GM23338 (cell line): ENCODE measurements at regions not wholly inside any gene's neighbourhood (a gene's known extent, or its start where the extent isn't known, plus 50 kb on each side); places are given as distances from the start of the nearest gene placed in this dataset.

Experiments used
- ATAC-seq: fragments of 200-7000 bp; cut with Tn5 transposase; 3 replicates; pipeline ENCODE4 v1.9.1; 2020
- DNase-seq: peaks from one replicate; pipeline ENCODE4 v3.0.0-alpha.2; 2015; ENCODE audit warnings: low spot score
- H2AFZ ChIP-seq: fragments of 200-600 bp; sonication (generic); 2 replicates; pipeline ENCODE4 v1.8.0; 2016; ENCODE audit warnings: antibody characterized with exemption, mild to moderate bottlenecking, moderate library complexity
- H3F3A ChIP-seq: fragments of 200-600 bp; sonication (generic); replicated peaks from 2 replicates; pipeline ENCODE4 v1.8.0; 2017; ENCODE audit warnings: antibody characterized with exemption, mixed run types, low read depth
- H3K27ac ChIP-seq: fragments of 200-600 bp; sonication (generic); 2 replicates; pipeline ENCODE4 v1.6.1; 2016; ENCODE audit warnings: low read depth
- H3K27me3 ChIP-seq: fragments of 200-600 bp; sonication (generic); 2 replicates; pipeline ENCODE4 v1.8.0; 2016; ENCODE audit warnings: mild to moderate bottlenecking, mixed run types, moderate library complexity; ENCODE audit not compliant: insufficient read depth
- H3K36me3 ChIP-seq: fragments of 200-600 bp; sonication (generic); 2 replicates; pipeline ENCODE4 v1.8.0; 2016; ENCODE audit warnings: mild to moderate bottlenecking; ENCODE audit not compliant: insufficient read depth
- H3K4me1 ChIP-seq: fragments of 200-600 bp; sonication (generic); 2 replicates; pipeline ENCODE4 v1.8.0; 2016; ENCODE audit warnings: mild to moderate bottlenecking, moderate library complexity; ENCODE audit not compliant: insufficient read depth
- H3K4me2 ChIP-seq: fragments of 200-600 bp; sonication (generic); 2 replicates; pipeline ENCODE4 v1.7.1; 2017; ENCODE audit warnings: mixed run types
- H3K4me3 ChIP-seq: fragments of 200-600 bp; sonication (generic); 2 replicates; pipeline ENCODE4 v1.6.1; 2016; ENCODE audit warnings: mixed run types
- H3K79me2 ChIP-seq: fragments of 200-600 bp; sonication (generic); replicated peaks from 2 replicates; pipeline ENCODE4 v1.8.0; 2017; ENCODE audit warnings: mild to moderate bottlenecking; ENCODE audit not compliant: insufficient read depth
- H3K9me2 ChIP-seq: fragments of 200-600 bp; sonication (generic); 2 replicates; pipeline ENCODE4 v1.8.0; 2017; ENCODE audit not compliant: insufficient read depth
- H4K20me1 ChIP-seq: fragments of 200-600 bp; sonication (generic); replicated peaks from 2 replicates; pipeline ENCODE4 v1.8.0; 2017; ENCODE audit warnings: mild to moderate bottlenecking; ENCODE audit not compliant: insufficient read depth
- H3K27ac Mint-ChIP-seq: 2 replicates; pipeline ENCODE4 v1.8.0; 2020; ENCODE audit warnings: inconsistent platforms, mild to moderate bottlenecking, moderate library complexity, mixed read lengths
- H3K27me3 Mint-ChIP-seq: 3 replicates; pipeline ENCODE4 v1.8.0; 2022; ENCODE audit warnings: low read depth, mild to moderate bottlenecking, moderate library complexity, mixed read lengths, inconsistent platforms; ENCODE audit not compliant: insufficient read depth, poor library complexity
- H3K36me3 Mint-ChIP-seq: 3 replicates; pipeline ENCODE4 v1.8.0; 2021; ENCODE audit warnings: low read depth, mild to moderate bottlenecking, inconsistent platforms, moderate library complexity, mixed read lengths
- H3K4me1 Mint-ChIP-seq: 3 replicates; pipeline ENCODE4 v1.8.0; 2020; ENCODE audit warnings: mild to moderate bottlenecking, inconsistent platforms, mixed read lengths
- H3K4me3 Mint-ChIP-seq: 3 replicates; pipeline ENCODE4 v1.8.0; 2021; ENCODE audit warnings: moderate library complexity, mild to moderate bottlenecking, inconsistent platforms, mixed read lengths
- H3K9me3 Mint-ChIP-seq: 3 replicates; pipeline ENCODE4 v1.8.0; 2020; ENCODE audit warnings: moderate library complexity, mild to moderate bottlenecking, inconsistent platforms, mixed read lengths
- CREB1 ChIP-seq: fragments of 250-450 bp; sonication (Bioruptor Pico); IDR thresholded peaks from 2 replicates; pipeline ENCODE4 v1.5.0; 2020; ENCODE audit warnings: low read depth, mild to moderate bottlenecking, moderate library complexity
- CTCF ChIP-seq, 2 experiments: fragments of 200-600 bp in 1 of 2; sonication (generic) in 1 of 2; conservative IDR thresholded peaks; 2 replicates each; pipeline versions ENCODE4 v1.5.1 to v1.6.1; 2016 to 2017; ENCODE audit warnings: antibody characterized with exemption in 2 of 2, low read depth in 2 of 2, mild to moderate bottlenecking in 2 of 2, moderate library complexity in 1 of 2
- ETS1 ChIP-seq: IDR thresholded peaks from 2 replicates; pipeline ENCODE4 v1.6.1; 2016; ENCODE audit warnings: antibody characterized with exemption
- EZH2 ChIP-seq: fragments of 200-600 bp; sonication (generic); IDR thresholded peaks from one replicate; pipeline ENCODE4 v1.8.0; 2017; ENCODE audit warnings: antibody characterized with exemption, mild to moderate bottlenecking, low read depth; ENCODE audit not compliant: unreplicated experiment
- EZH2phosphoT487 ChIP-seq: fragments of 200-600 bp; sonication (generic); IDR thresholded peaks from one replicate; pipeline ENCODE4 v1.8.1; 2018; ENCODE audit warnings: antibody characterized with exemption; ENCODE audit not compliant: unreplicated experiment
- JUNB ChIP-seq: IDR thresholded peaks from one replicate; pipeline ENCODE4 v1.6.1; 2016; ENCODE audit warnings: antibody characterized with exemption; ENCODE audit not compliant: unreplicated experiment
- NANOG ChIP-seq: IDR thresholded peaks from 2 replicates; pipeline ENCODE4 v1.6.1; 2016; ENCODE audit warnings: antibody characterized with exemption, borderline replicate concordance
- POLR2AphosphoS5 ChIP-seq: IDR thresholded peaks from 2 replicates; pipeline ENCODE4 v1.6.1; 2016; ENCODE audit warnings: antibody characterized with exemption, low read depth
- REST ChIP-seq: IDR thresholded peaks from one replicate; pipeline ENCODE4 v1.6.1; 2018; ENCODE audit warnings: antibody characterized with exemption; ENCODE audit not compliant: unreplicated experiment
- STAT1 ChIP-seq: IDR thresholded peaks from one replicate; pipeline ENCODE4 v1.6.1; 2016; ENCODE audit warnings: antibody characterized with exemption; ENCODE audit not compliant: unreplicated experiment
- ZNF114 ChIP-seq: fragments of 250-450 bp; sonication (Bioruptor Pico); IDR thresholded peaks from 2 replicates; pipeline ENCODE4 v1.5.0; 2020; ENCODE audit warnings: mild to moderate bottlenecking, moderate library complexity
- ZNF331 ChIP-seq: fragments of 250-450 bp; sonication (Bioruptor Pico); IDR thresholded peaks from 2 replicates; pipeline ENCODE4 v1.5.0; 2020; ENCODE audit warnings: low read depth, mild to moderate bottlenecking, moderate library complexity
- ZNF462 ChIP-seq: fragments of 250-450 bp; sonication (Bioruptor Pico); IDR thresholded peaks from 2 replicates; pipeline ENCODE4 v1.5.0; 2020; ENCODE audit warnings: mild to moderate bottlenecking, moderate library complexity

- Histone ChIP-seq H3K27ac (no peak overlapping the region), H3K4me1 (peaks cover 10% of the 10 kb centered on the region), H3F3A (no peaks in the 10 kb centered on the region), H2AFZ (no peak overlapping the region), H3K79me2 (no peaks in the 10 kb centered on the region), H3K36me3 (no peaks in the 10 kb centered on the region), H3K9me2 (no peaks in the 10 kb centered on the region), H3K27me3 (no peaks in the 10 kb centered on the region), H3K4me3 (no peak overlapping the region), H3K4me2 (no peak overlapping the region), H4K20me1 (no peaks in the 10 kb centered on the region)
- Mint-ChIP-seq H3K9me3 (no peaks in the 10 kb centered on the region; the same call in 2 of the 3 replicates), H3K4me3 (no peak overlapping the region), H3K27ac (no peak overlapping the region), H3K36me3 (no peaks in the 10 kb centered on the region), H3K4me1 (peaks cover 9% of the 10 kb centered on the region), H3K27me3 (no peaks in the 10 kb centered on the region)
- ATAC-seq (no peak), DNase-seq (no peak)
- TF ChIP-seq STAT1 (no peak), POLR2AphosphoS5 (no peak), ZNF462 (CRISPR knock-in tag) (no peak), NANOG (no peak), CREB1 (CRISPR knock-in tag) (no peak), EZH2 (no peak), CTCF (conservative IDR thresholded peaks at IDR 0.05; ENCODE audit: low read depth in 2 of 2) (no peak), EZH2phosphoT487 (no peak), REST (no peak), JUNB (no peak), ETS1 (no peak), ZNF114 (CRISPR knock-in tag) (no peak), ZNF331 (CRISPR knock-in tag) (no peak)
Observed at GRCh38 chr14:100645982-100646314, 58.7 kb upstream of the BEGAIN start.
